ENCODE measurements at regions not wholly inside any gene's neighbourhood (a gene's known extent, or its start where the extent isn't known, plus 50 kb on each side); places are given as distances from the start of the nearest gene placed in this dataset.

- Histone ChIP-seq H3K79me2 (no peaks in the 10 kb centered on the region), H3K9me3 (ENCODE audit: low read depth) (no peaks in the 10 kb centered on the region), H2AFZ (no peak overlapping the region), H3K27ac (no peak overlapping the region), H4K20me1 (ENCODE audit: insufficient read depth, poor library complexity, severe bottlenecking) (no peaks in the 10 kb centered on the region), H3K36me3 (replicated peaks; ENCODE audit: insufficient read depth, low read depth) (no peaks in the 10 kb centered on the region), H3K27me3 (no peaks in the 10 kb centered on the region), H3K4me1 (ENCODE audit: insufficient read depth) (no peaks in the 10 kb centered on the region), H3K4me2 (no peak overlapping the region), H3K9me2 (replicated peaks; ENCODE audit: insufficient read depth) (no peaks in the 10 kb centered on the region), H3K4me3 (no peak overlapping the region)
- TF ChIP-seq EZH2phosphoT487 (IDR thresholded peaks at IDR 0.05; ENCODE audit: low read depth, severe bottlenecking, unreplicated experiment) (no peak), EZH2 (IDR thresholded peaks at IDR 0.05; ENCODE audit: borderline replicate concordance) (no peak)
- TF ChIP-seq, protein P1, sequence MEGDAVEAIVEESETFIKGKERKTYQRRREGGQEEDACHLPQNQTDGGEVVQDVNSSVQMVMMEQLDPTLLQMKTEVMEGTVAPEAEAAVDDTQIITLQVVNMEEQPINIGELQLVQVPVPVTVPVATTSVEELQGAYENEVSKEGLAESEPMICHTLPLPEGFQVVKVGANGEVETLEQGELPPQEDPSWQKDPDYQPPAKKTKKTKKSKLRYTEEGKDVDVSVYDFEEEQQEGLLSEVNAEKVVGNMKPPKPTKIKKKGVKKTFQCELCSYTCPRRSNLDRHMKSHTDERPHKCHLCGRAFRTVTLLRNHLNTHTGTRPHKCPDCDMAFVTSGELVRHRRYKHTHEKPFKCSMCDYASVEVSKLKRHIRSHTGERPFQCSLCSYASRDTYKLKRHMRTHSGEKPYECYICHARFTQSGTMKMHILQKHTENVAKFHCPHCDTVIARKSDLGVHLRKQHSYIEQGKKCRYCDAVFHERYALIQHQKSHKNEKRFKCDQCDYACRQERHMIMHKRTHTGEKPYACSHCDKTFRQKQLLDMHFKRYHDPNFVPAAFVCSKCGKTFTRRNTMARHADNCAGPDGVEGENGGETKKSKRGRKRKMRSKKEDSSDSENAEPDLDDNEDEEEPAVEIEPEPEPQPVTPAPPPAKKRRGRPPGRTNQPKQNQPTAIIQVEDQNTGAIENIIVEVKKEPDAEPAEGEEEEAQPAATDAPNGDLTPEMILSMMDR (IDR thresholded peaks at IDR 0.05; ENCODE audit: poor library complexity): no peak
- DNase-seq (ENCODE audit: low spot score): no peak
- WGBS (ENCODE audit: low lambda C conversion rate, missing lambda C conversion rate): 92% methylated on average over 7 of the region's 7 CpGs
Measured at GRCh38 chr12:24233519-24234246, 284.2 kb upstream of the SOX5 start.

DNA sequence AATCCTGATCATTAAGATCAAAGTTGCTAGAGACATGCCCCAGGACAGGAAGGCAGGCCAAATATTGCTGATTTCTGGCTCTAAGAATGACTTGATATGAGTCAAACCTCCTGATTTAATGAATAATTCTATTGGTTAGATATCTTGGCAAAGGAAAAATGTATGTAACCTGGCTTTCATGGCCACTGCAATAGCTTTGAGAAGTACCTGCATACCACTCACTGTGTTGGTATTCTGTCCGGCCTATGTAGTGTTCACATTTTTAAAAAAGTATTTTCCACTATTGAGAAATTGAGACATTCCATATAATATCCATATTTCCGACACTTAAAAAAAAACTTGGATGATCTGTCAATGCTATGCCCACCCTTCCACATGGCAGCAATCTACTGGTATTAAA is 283.1 kb upstream of the SOX5 start:
- Histone ChIP-seq H2AFZ (no peak overlapping the region), H3K4me2 (no peak overlapping the region), H3K79me2 (no peaks in the 10 kb centered on the region), H3K9me2 (replicated peaks; ENCODE audit: insufficient read depth) (no peaks in the 10 kb centered on the region), H3K4me3 (no peak overlapping the region), H3K9me3 (ENCODE audit: low read depth) (no peaks in the 10 kb centered on the region), H3K27me3 (no peaks in the 10 kb centered on the region), H4K20me1 (ENCODE audit: insufficient read depth, poor library complexity, severe bottlenecking) (no peaks in the 10 kb centered on the region), H3K36me3 (replicated peaks; ENCODE audit: insufficient read depth, low read depth) (no peaks in the 10 kb centered on the region), H3K4me1 (ENCODE audit: insufficient read depth) (no peaks in the 10 kb centered on the region), H3K27ac (no peak overlapping the region)
- DNase-seq (ENCODE audit: low spot score): no peak
- WGBS (ENCODE audit: low lambda C conversion rate, missing lambda C conversion rate): 98% methylated on average over 2 of the region's 2 CpGs
- TF ChIP-seq, protein P1 (IDR thresholded peaks at IDR 0.05; ENCODE audit: poor library complexity): no peak
- TF ChIP-seq EZH2 (IDR thresholded peaks at IDR 0.05; ENCODE audit: borderline replicate concordance) (no peak), EZH2phosphoT487 (IDR thresholded peaks at IDR 0.05; ENCODE audit: low read depth, severe bottlenecking, unreplicated experiment) (no peak)

DNA sequence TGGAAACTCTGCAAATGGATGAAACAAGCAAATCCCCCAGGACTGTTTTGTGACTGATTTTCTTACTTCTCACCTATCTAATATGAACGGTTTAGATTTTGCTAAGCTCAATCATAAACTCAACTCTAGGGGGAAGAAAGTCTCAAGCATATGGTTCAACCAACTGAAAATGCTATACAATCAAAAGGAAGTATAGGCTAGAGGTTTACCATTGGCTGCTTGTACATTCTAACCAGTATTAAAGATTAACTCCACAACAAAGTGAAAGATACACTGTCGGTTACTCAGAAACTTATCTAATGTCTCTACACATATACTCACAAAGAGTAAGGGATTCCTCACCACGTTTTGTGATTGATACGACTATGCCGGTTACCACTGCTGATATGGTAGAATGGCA is 281.8 kb upstream of the SOX5 start:
- no peak for DNase-seq (ENCODE audit: low spot score)
- no peak overlapping the region for H2AFZ ChIP-seq

More for the DNA sequence above, 281.8 kb upstream of the SOX5 start:
- Histone ChIP-seq H3K36me3 (replicated peaks; ENCODE audit: insufficient read depth, low read depth) (no peaks in the 10 kb centered on the region), H3K27me3 (no peaks in the 10 kb centered on the region), H3K4me2 (no peak overlapping the region), H3K27ac (no peak overlapping the region), H3K9me2 (replicated peaks; ENCODE audit: insufficient read depth) (no peaks in the 10 kb centered on the region), H4K20me1 (ENCODE audit: insufficient read depth, poor library complexity, severe bottlenecking) (no peaks in the 10 kb centered on the region), H3K4me3 (no peak overlapping the region), H3K4me1 (ENCODE audit: insufficient read depth) (peaks cover 9% of the 10 kb centered on the region), H3K9me3 (ENCODE audit: low read depth) (no peaks in the 10 kb centered on the region), H3K79me2 (no peaks in the 10 kb centered on the region)
- 85% methylated on average over 5 of the region's 5 CpGs for WGBS (ENCODE audit: low lambda C conversion rate, missing lambda C conversion rate)
- TF ChIP-seq EZH2 (IDR thresholded peaks at IDR 0.05; ENCODE audit: borderline replicate concordance): no peak
- TF ChIP-seq, protein P1 (IDR thresholded peaks at IDR 0.05; ENCODE audit: poor library complexity): no peak
- TF ChIP-seq EZH2phosphoT487 (IDR thresholded peaks at IDR 0.05; ENCODE audit: low read depth, severe bottlenecking, unreplicated experiment): no peak
